Ishikawa (cell line): ENCODE measurements at regions not wholly inside any gene's neighbourhood (a gene's known extent, or its start where the extent isn't known, plus 50 kb on each side); places are given as distances from the start of the nearest gene placed in this dataset.

Experiments used
- CEBPB ChIP-seq: IDR thresholded peaks from 2 replicates; pipeline ENCODE4 v1.6.1; 2012
- CREB1 ChIP-seq: IDR thresholded peaks from 2 replicates; pipeline ENCODE4 v1.6.1; 2012; ENCODE audit warnings: low read depth
- EGR1 ChIP-seq: IDR thresholded peaks from 2 replicates; pipeline ENCODE4 v1.6.1; 2012
- EP300 ChIP-seq: IDR thresholded peaks from 2 replicates; pipeline ENCODE4 v1.6.1; 2012; ENCODE audit warnings: borderline replicate concordance
- FOXM1 ChIP-seq: IDR thresholded peaks from 2 replicates; pipeline ENCODE4 v1.6.1; 2012; ENCODE audit warnings: low read depth, borderline replicate concordance
- MAX ChIP-seq: IDR thresholded peaks from 2 replicates; pipeline ENCODE4 v1.6.1; 2012
- NFIC ChIP-seq: IDR thresholded peaks from 2 replicates; pipeline ENCODE4 v1.6.1; 2012
- RAD21 ChIP-seq: IDR thresholded peaks from 2 replicates; pipeline ENCODE4 v1.6.1; 2012; ENCODE audit warnings: low read depth
- REST ChIP-seq: IDR thresholded peaks from 2 replicates; pipeline ENCODE4 v1.6.1; 2012; ENCODE audit warnings: low read depth, mild to moderate bottlenecking
- TAF1 ChIP-seq: IDR thresholded peaks from 2 replicates; pipeline ENCODE4 v1.6.1; 2012; ENCODE audit warnings: low read depth, mild to moderate bottlenecking
- TCF12 ChIP-seq: IDR thresholded peaks from 2 replicates; pipeline ENCODE4 v1.6.1; 2012; ENCODE audit warnings: low read depth
- TEAD4 ChIP-seq: IDR thresholded peaks from 2 replicates; pipeline ENCODE4 v1.6.1; 2012
- USF1 ChIP-seq: IDR thresholded peaks from 2 replicates; pipeline ENCODE4 v1.6.1; 2012
- YY1 ChIP-seq: IDR thresholded peaks from 2 replicates; pipeline ENCODE4 v1.6.1; 2012; ENCODE audit warnings: low read depth
- ZBTB7A ChIP-seq: IDR thresholded peaks from 2 replicates; pipeline ENCODE4 v1.6.1; 2012; ENCODE audit warnings: low read depth

GRCh38 chr12:116631619-116632018, 72.4 kb downstream of the MAP1LC3B2 start:
- no peak for TF ChIP-seq EP300
- no peak for TF ChIP-seq EGR1
- no peak for TF ChIP-seq TCF12
- no peak for TF ChIP-seq REST
- no peak for TF ChIP-seq CEBPB
- TF ChIP-seq YY1, result no peak
- no peak for TF ChIP-seq RAD21
- no peak for TF ChIP-seq USF1

GRCh38 chr12:116630762-116631161, 71.6 kb downstream of the MAP1LC3B2 start:
- TF ChIP-seq TAF1, result no peak
- no peak for TF ChIP-seq MAX
- no peak for TF ChIP-seq NFIC
- no peak for TF ChIP-seq RAD21
- TF ChIP-seq FOXM1, result no peak
- TF ChIP-seq REST, result no peak
- no peak for TF ChIP-seq CEBPB
- TF ChIP-seq TEAD4, result no peak
- TF ChIP-seq USF1, result no peak
- no peak for TF ChIP-seq EP300
- no peak for TF ChIP-seq EGR1
- TF ChIP-seq YY1, result no peak
- no peak for TF ChIP-seq TCF12
- TF ChIP-seq ZBTB7A, result no peak
- TF ChIP-seq CREB1, result no peak

GRCh38 chr12:116629480-116629879, 70.3 kb downstream of the MAP1LC3B2 start:
- TF ChIP-seq TCF12, result no peak
- TF ChIP-seq FOXM1, result no peak

GRCh38 chr12:116628989-116629388, 69.8 kb downstream of the MAP1LC3B2 start:
- TF ChIP-seq TCF12 (no peak), NFIC (no peak), FOXM1 (no peak), USF1 (no peak), REST (no peak), CREB1 (no peak), MAX (no peak), TEAD4 (no peak), YY1 (no peak), EGR1 (no peak), TAF1 (no peak), RAD21 (no peak), CEBPB (no peak), EP300 (no peak), ZBTB7A (no peak)
